Left ventricle myocardium inferior (tissue), 1 donor: ENCODE measurements at regions not wholly inside any gene's neighbourhood (a gene's known extent, or its start where the extent isn't known, plus 50 kb on each side); places are given as distances from the start of the nearest gene placed in this dataset.
A peak's percentile ranks its signal among the peaks of the same experiment; 100 is the strongest.

Experiments
- DNase-seq: peaks from one replicate; pipeline ENCODE4 v3.0.0-alpha.2; 2020
- H3K27ac ChIP-seq: fragments of 200-600 bp; replicated peaks from 2 replicates; pipeline ENCODE4 v1.8.0; 2021
- H3K27me3 ChIP-seq: fragments of 200-600 bp; 2 replicates; pipeline ENCODE4 v1.8.0; 2021; ENCODE audit warnings: low read depth
- H3K36me3 ChIP-seq: fragments of 200-600 bp; 2 replicates; pipeline ENCODE4 v1.8.0; 2021
- H3K4me1 ChIP-seq: fragments of 200-600 bp; 2 replicates; pipeline ENCODE4 v1.8.0; 2021
- H3K4me3 ChIP-seq: fragments of 200-600 bp; 2 replicates; pipeline ENCODE4 v1.8.0; 2021; ENCODE audit warnings: mild to moderate bottlenecking, moderate library complexity
- H3K9me3 ChIP-seq: fragments of 200-600 bp; replicated peaks from 2 replicates; pipeline ENCODE4 v1.8.0; 2021
- CTCF ChIP-seq: fragments of 200-600 bp; IDR thresholded peaks from 2 replicates; pipeline ENCODE4 v1.8.0; 2021; ENCODE audit warnings: antibody characterized with exemption, mild to moderate bottlenecking, borderline replicate concordance
- intact Hi-C: fragments of 100-400 bp; cut with micrococcal nuclease; formaldehyde crosslinking; loops from one replicate; pipeline ENCODE4 v1.11.0; 2022
- donor health status: DM: no; HTN: yes; CAD: no; lungs with severe emphysema.

GRCh38 chr15:67967871-67968431 is 86.2 kb upstream of the PIAS1 start:
- H3K27me3 ChIP-seq = no peaks in the 10 kb centered on the region
- TF ChIP-seq CTCF = no peak
- peaks cover 14% of the 10 kb centered on the region for H3K4me1 ChIP-seq
- peak overlapping the region; percentile 31 for H3K27ac ChIP-seq
- H3K36me3 ChIP-seq = no peaks in the 10 kb centered on the region
- intact Hi-C loops = no loop called here
- DNase-seq = peak; percentile 82
- no peaks in the 10 kb centered on the region for H3K9me3 ChIP-seq
- H3K4me3 ChIP-seq = peak overlapping the region; percentile 60

- no peaks in the 10 kb centered on the region for H3K9me3 ChIP-seq
- no peak for DNase-seq
- no peak overlapping the region for H3K27ac ChIP-seq
- intact Hi-C loops = no loop called here
- no peaks in the 10 kb centered on the region for H3K36me3 ChIP-seq
- H3K27me3 ChIP-seq = no peaks in the 10 kb centered on the region
- H3K4me3 ChIP-seq = peak overlapping the region; percentile 60
- peaks cover 14% of the 10 kb centered on the region for H3K4me1 ChIP-seq
- no peak for TF ChIP-seq CTCF
These were observed 85.6 kb upstream of the PIAS1 start for GRCh38 chr15:67968564-67968963.

- DNase-seq = no peak
- Histone ChIP-seq H3K36me3 (no peaks in the 10 kb centered on the region), H3K27ac (no peak overlapping the region), H3K4me3 (no peak overlapping the region), H3K27me3 (no peaks in the 10 kb centered on the region), H3K9me3 (no peaks in the 10 kb centered on the region), H3K4me1 (peaks cover 14% of the 10 kb centered on the region)
- TF ChIP-seq CTCF = no peak
- intact Hi-C loops = no loop called here
These were observed 85.1 kb upstream of the PIAS1 start for GRCh38 chr15:67968966-67969365.

GRCh38 chr15:67969892-67970291 is 84.2 kb upstream of the PIAS1 start:
- Histone ChIP-seq H3K36me3 (no peaks in the 10 kb centered on the region), H3K27me3 (no peaks in the 10 kb centered on the region), H3K4me1 (peaks cover 14% of the 10 kb centered on the region), H3K27ac (no peak overlapping the region), H3K4me3 (no peak overlapping the region), H3K9me3 (no peaks in the 10 kb centered on the region)
- DNase-seq = no peak
- no peak for TF ChIP-seq CTCF
- intact Hi-C loops = no loop called here

GRCh38 chr15:67972377-67972776 is 81.7 kb upstream of the PIAS1 start:
- no peak for DNase-seq
- peak overlapping the region; percentile 45 for H3K27ac ChIP-seq
- H3K9me3 ChIP-seq = no peaks in the 10 kb centered on the region
- H3K36me3 ChIP-seq = no peaks in the 10 kb centered on the region
- H3K4me1 ChIP-seq = peaks cover 14% of the 10 kb centered on the region
- intact Hi-C loops = no loop called here
- no peak for TF ChIP-seq CTCF
- H3K4me3 ChIP-seq = no peak overlapping the region
- H3K27me3 ChIP-seq = no peaks in the 10 kb centered on the region
